IPS-20b (cell line): ENCODE measurements at regions not wholly inside any gene's neighbourhood (a gene's known extent, or its start where the extent isn't known, plus 50 kb on each side); places are given as distances from the start of the nearest gene placed in this dataset.

Source experiments
- H3K27ac ChIP-seq: one replicate; pipeline ENCODE4 v1.5.1; 2013; ENCODE audit warnings: low read length
- H3K27me3 ChIP-seq: 2 replicates; pipeline ENCODE4 v1.6.1; 2013; ENCODE audit warnings: mild to moderate bottlenecking, low read length, inconsistent platforms; ENCODE audit not compliant: insufficient read depth
- H3K36me3 ChIP-seq: 2 replicates; pipeline ENCODE4 v1.6.1; 2013; ENCODE audit warnings: low read depth, mild to moderate bottlenecking, inconsistent platforms, low read length, moderate library complexity; ENCODE audit not compliant: insufficient read depth
- H3K4me1 ChIP-seq: 2 replicates; pipeline ENCODE4 v1.6.1; 2013; ENCODE audit warnings: mild to moderate bottlenecking, control low read depth, inconsistent platforms, low read length, moderate library complexity; ENCODE audit not compliant: insufficient read depth
- H3K4me3 ChIP-seq: 2 replicates; pipeline ENCODE4 v1.5.1; 2013; ENCODE audit warnings: mild to moderate bottlenecking, low read length, inconsistent platforms
- H3K9ac ChIP-seq: 2 replicates; pipeline ENCODE4 v1.6.1; 2013; ENCODE audit warnings: low read depth, mild to moderate bottlenecking, inconsistent platforms, low read length, moderate library complexity
- H3K9me3 ChIP-seq: 2 replicates; pipeline ENCODE4 v1.6.1; 2013; ENCODE audit warnings: mild to moderate bottlenecking, low read depth, low read length, inconsistent platforms; ENCODE audit not compliant: insufficient read depth

- H3K4me3 ChIP-seq: no peak overlapping the region
- no peaks in the 10 kb centered on the region for H3K4me1 ChIP-seq
- H3K9ac ChIP-seq: no peak overlapping the region
- H3K27ac ChIP-seq: no peak overlapping the region
- H3K9me3 ChIP-seq: no peaks in the 10 kb centered on the region
- H3K36me3 ChIP-seq: no peaks in the 10 kb centered on the region
- H3K27me3 ChIP-seq: no peaks in the 10 kb centered on the region
Observed at GRCh38 chr18:43398601-43399000, 121.3 kb upstream of the SYT4 start.

GRCh38 chr18:43405097-43405496 is 127.8 kb upstream of the SYT4 start:
- no peaks in the 10 kb centered on the region for H3K4me1 ChIP-seq
- no peak overlapping the region for H3K4me3 ChIP-seq
- no peak overlapping the region for H3K27ac ChIP-seq
- no peaks in the 10 kb centered on the region for H3K36me3 ChIP-seq
- H3K9ac ChIP-seq: no peak overlapping the region
- H3K27me3 ChIP-seq: no peaks in the 10 kb centered on the region
- H3K9me3 ChIP-seq: no peaks in the 10 kb centered on the region

GRCh38 chr18:43414006-43414405 is 136.7 kb upstream of the SYT4 start:
- Histone ChIP-seq H3K9me3 (peaks cover 5% of the 10 kb centered on the region; the same call in 1 of the 2 replicates), H3K27ac (no peak overlapping the region), H3K9ac (no peak overlapping the region), H3K36me3 (no peaks in the 10 kb centered on the region), H3K4me1 (peaks cover 9% of the 10 kb centered on the region), H3K4me3 (no peak overlapping the region), H3K27me3 (no peaks in the 10 kb centered on the region)

GRCh38 chr18:43420091-43420490 is 142.8 kb upstream of the SYT4 start:
- Histone ChIP-seq H3K27me3 (no peaks in the 10 kb centered on the region), H3K36me3 (no peaks in the 10 kb centered on the region), H3K4me3 (no peak overlapping the region), H3K27ac (no peak overlapping the region), H3K9me3 (peaks cover 8% of the 10 kb centered on the region), H3K9ac (no peak overlapping the region), H3K4me1 (peaks cover 1% of the 10 kb centered on the region; the same call in 1 of the 2 replicates)

- Histone ChIP-seq H3K4me3 (no peak overlapping the region), H3K9ac (no peak overlapping the region), H3K4me1 (peaks cover 2% of the 10 kb centered on the region; the same call in 1 of the 2 replicates), H3K27ac (no peak overlapping the region), H3K27me3 (no peaks in the 10 kb centered on the region), H3K36me3 (no peaks in the 10 kb centered on the region), H3K9me3 (peaks cover 8% of the 10 kb centered on the region)
Observed at GRCh38 chr18:43420950-43421349, 143.7 kb upstream of the SYT4 start.

GRCh38 chr18:43422518-43422917 is 145.2 kb upstream of the SYT4 start:
- Histone ChIP-seq H3K36me3 (no peaks in the 10 kb centered on the region), H3K4me3 (no peak overlapping the region), H3K4me1 (peaks cover 2% of the 10 kb centered on the region; the same call in 1 of the 2 replicates), H3K27me3 (no peaks in the 10 kb centered on the region), H3K9me3 (peaks cover 8% of the 10 kb centered on the region), H3K9ac (no peak overlapping the region), H3K27ac (no peak overlapping the region)

DNA sequence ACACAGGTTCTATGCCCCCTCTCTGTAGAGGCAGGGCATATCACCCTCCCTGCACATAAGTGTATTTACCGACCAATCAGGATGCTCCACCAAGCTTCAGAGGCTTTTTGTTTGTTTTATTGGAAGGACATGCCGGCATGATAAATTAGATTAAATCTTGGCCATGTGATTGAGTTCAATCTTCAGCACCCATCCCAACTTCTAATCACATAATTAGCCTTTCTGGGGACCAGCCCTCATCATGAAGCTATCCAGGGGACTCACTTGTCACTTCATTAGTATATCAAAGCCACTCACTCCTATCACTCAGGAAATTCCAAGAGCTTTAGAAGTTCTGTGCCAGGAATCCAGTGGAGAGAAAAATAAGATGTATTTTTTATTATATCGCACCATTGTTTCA is 158.6 kb upstream of the SYT4 start:
- Histone ChIP-seq H3K27ac (no peak overlapping the region), H3K27me3 (no peaks in the 10 kb centered on the region), H3K36me3 (no peaks in the 10 kb centered on the region), H3K9me3 (peaks cover 16% of the 10 kb centered on the region; the same call in 1 of the 2 replicates), H3K4me1 (no peaks in the 10 kb centered on the region), H3K4me3 (no peak overlapping the region), H3K9ac (no peak overlapping the region)

- H3K9ac ChIP-seq: no peak overlapping the region
- no peak overlapping the region for H3K27ac ChIP-seq
- H3K9me3 ChIP-seq: peaks cover 16% of the 10 kb centered on the region; the same call in 1 of the 2 replicates
- H3K4me1 ChIP-seq: no peaks in the 10 kb centered on the region
- no peaks in the 10 kb centered on the region for H3K36me3 ChIP-seq
- H3K4me3 ChIP-seq: no peak overlapping the region
- H3K27me3 ChIP-seq: no peaks in the 10 kb centered on the region
Observed at GRCh38 chr18:43442131-43442530, 164.8 kb upstream of the SYT4 start.

DNA sequence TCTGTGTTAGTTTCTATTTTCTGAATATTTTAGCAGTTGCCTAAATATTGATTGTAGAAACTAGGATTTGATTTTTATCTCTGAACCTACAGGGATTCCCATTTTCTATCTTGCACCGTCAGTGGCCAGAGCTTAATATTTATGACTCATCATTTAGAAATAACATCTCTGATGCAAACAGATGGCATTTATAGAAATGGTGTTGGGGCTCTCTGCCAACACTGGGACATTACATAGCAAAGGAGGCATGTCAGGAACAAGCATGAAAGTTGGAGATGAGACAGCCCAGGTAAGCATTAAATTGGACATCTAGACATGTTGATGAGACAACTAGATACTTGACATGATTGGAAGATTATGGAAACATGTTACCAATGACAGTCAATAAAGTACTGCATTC is 165.3 kb upstream of the SYT4 start:
- Histone ChIP-seq H3K9ac (no peak overlapping the region), H3K27me3 (no peaks in the 10 kb centered on the region), H3K9me3 (peaks cover 16% of the 10 kb centered on the region; the same call in 1 of the 2 replicates), H3K4me1 (no peaks in the 10 kb centered on the region), H3K27ac (no peak overlapping the region), H3K4me3 (no peak overlapping the region), H3K36me3 (no peaks in the 10 kb centered on the region)

DNA sequence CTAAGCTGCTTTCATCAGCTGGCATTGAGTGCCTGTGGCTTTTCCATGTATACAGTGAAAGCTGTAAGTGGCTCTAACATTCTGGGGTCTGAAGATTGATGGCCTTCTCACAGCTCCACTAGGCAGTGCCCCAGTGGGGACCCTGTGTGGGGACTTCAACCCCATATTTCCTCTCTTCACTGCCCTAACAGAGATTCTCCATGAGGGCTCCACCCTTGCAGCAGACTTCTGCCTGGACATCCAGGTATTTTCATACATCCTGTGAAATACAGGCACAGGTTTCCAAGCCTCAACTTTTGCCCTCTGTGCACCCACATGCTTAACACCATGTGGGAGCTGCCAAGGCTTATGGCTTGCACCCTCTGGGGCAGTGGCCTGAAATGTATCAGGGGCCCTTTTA is 188.2 kb upstream of the SYT4 start:
- peaks cover 25% of the 10 kb centered on the region for H3K9me3 ChIP-seq
- no peak overlapping the region for H3K4me3 ChIP-seq
- H3K36me3 ChIP-seq: no peaks in the 10 kb centered on the region
- no peak overlapping the region for H3K27ac ChIP-seq
- no peak overlapping the region for H3K9ac ChIP-seq
- H3K4me1 ChIP-seq: no peaks in the 10 kb centered on the region
- H3K27me3 ChIP-seq: no peaks in the 10 kb centered on the region

GRCh38 chr18:43471873-43472272 is 194.6 kb upstream of the SYT4 start:
- H3K27me3 ChIP-seq: no peaks in the 10 kb centered on the region
- no peak overlapping the region for H3K4me3 ChIP-seq

DNA sequence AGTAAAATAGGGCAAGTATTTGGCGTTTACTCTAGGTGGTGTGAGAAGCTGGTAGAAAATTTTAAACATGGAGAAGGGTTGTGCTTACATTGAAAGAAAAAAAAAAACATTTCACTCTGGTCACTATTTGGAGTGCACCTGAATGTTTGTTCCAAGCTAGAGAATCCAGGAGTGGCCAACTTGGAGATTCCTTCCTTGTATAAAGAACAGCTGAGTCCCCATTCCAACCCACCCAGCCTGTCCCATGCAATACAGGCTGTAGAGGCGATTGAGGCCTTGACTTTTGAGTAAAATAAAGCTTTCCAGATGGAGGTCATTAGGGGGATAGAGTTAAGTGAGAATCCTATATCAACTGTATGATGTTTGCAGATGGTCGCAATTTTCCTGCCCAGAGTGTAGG is 203.8 kb upstream of the SYT4 start:
- H3K4me3 ChIP-seq: no peak overlapping the region
- no peaks in the 10 kb centered on the region for H3K27me3 ChIP-seq
- no peak overlapping the region for H3K27ac ChIP-seq
- H3K9me3 ChIP-seq: peaks cover 18% of the 10 kb centered on the region; the same call in 1 of the 2 replicates
- H3K36me3 ChIP-seq: no peaks in the 10 kb centered on the region; the same call in 1 of the 2 replicates
- no peak overlapping the region for H3K9ac ChIP-seq
- no peaks in the 10 kb centered on the region for H3K4me1 ChIP-seq

More at GRCh38 chr18:43471873-43472272, 194.6 kb upstream of the SYT4 start:
- Histone ChIP-seq H3K9me3 (peaks cover under 1% of the 10 kb centered on the region; the same call in 1 of the 2 replicates), H3K4me1 (no peaks in the 10 kb centered on the region), H3K36me3 (no peaks in the 10 kb centered on the region), H3K27ac (no peak overlapping the region), H3K9ac (no peak overlapping the region)
